ENCODE measurements at regions not wholly inside any gene's neighbourhood (a gene's known extent, or its start where the extent isn't known, plus 50 kb on each side); places are given as distances from the start of the nearest gene placed in this dataset.

DNA sequence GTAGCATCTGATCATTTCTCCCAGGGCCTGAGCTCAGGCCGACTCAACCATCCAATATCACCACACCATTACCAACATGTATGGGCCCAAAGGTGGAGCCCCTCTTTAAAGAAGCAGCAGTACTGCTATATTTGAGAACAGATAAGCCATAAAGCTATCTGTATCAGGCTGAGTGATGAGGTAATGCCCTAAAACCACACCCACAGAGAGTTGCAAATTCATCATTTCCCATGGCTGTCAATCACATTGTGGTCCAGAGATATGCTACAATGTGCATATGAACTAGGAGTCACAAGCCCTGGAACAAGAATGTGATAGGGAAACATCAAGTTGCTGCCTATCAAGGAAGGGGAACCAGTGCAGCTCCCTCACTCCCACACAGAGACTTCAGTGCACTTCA lies 52.6 kb upstream of the GALNT13 start:
- no peak for DNase-seq

- no peak for DNase-seq
These were observed 52.2 kb upstream of the GALNT13 start for GRCh38 chr2:153819501-153819900.

All from AML-193 (cell line).